NCI-H2196 treated with DMSO at 0.1 percent for 48 hours (cell line): ENCODE measurements at regions not wholly inside any gene's neighbourhood (a gene's known extent, or its start where the extent isn't known, plus 50 kb on each side); places are given as distances from the start of the nearest gene placed in this dataset.

Experiments used
- DNase-seq: peaks from one replicate; lab custom pipeline; 2025; ENCODE audit not compliant: unreplicated experiment; lab: John Stamatoyannopoulos, UW

DNA sequence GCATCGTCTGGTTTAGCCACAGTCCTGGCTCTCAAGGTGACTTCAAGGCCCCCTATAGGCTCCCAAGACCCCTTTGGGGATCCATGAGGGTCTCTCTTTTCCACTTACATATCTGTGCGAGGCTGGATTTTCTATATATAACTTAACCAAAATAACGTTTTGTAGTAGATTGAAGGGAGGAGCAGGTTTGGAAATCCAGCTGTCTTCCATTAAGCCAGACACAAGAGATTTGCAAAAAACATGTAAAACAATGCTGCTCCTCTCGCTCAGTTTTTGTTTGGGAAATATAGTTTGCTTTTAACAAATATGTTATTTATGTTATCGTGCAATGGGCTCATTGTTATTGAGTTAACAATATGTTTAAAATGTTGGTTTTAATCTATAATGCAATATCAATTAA is 811.2 kb downstream of the TYW1 start:
- no peak for DNase-seq

GRCh38 chr7:67809586-67809985 is 813.0 kb downstream of the TYW1 start:
- no peak for DNase-seq

- DNase-seq = no peak
Measured at GRCh38 chr7:67813621-67814292, 817.1 kb downstream of the TYW1 start.

DNA sequence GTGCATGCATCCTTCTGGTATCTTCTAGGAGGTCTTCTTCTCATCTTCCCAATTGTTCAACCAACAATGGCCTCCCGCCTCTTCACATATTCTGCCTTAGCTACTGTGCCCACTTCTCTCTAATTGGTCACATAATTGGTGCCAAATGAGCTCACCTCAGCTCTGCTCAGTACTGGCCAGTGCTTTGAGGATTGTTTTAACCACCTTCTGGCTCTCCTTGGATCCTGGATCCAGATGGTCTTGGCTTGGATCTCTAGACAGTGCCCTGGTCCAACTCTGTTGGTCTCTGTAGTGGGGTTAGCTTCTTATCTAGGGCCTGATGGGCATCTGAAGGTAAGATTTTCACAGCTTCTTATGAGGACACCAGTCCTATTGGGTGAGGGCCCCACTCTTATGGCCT is 820.8 kb downstream of the TYW1 start:
- no peak for DNase-seq

- no peak for DNase-seq
Measured at GRCh38 chr7:67821116-67821515, 824.5 kb downstream of the TYW1 start.

GRCh38 chr7:67823345-67823744 is 826.7 kb downstream of the TYW1 start:
- no peak for DNase-seq

DNA sequence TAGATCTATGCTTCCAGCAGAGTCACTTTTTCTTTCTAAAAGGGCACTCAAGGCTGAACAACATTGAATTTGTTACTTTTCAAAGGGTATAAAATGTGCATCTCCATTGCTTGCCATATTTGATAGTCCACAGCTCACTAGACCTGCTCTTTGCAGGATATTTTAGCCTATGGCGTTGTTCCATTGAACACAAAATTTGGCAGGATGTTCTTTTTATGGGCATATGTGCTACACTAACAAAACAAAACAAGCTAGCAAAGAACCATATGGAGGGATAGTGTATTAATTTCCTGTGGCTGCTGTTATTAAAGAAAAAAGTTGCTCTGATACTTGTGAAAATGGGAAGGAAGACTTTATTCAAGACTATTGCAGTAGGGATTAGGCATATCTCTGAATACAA is 828.7 kb downstream of the TYW1 start:
- no peak for DNase-seq

DNA sequence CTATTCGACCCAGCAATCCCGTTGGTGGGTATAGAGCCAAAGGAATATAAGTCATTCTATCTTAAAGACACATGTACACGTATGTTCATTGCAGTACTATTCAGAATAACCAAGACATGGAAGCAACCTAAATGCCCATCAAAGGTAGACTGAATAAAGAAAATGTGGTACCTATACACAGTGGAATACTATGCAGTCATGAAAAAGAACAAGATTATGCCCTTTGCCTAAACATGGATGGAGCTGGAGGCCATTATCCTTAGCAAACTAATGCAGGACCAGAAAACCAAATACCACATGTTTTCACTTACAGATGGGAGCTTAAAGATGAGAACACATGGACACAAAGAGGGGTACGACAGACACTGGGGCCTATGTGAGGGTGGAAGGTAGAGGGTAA is 845.3 kb downstream of the TYW1 start:
- no peak for DNase-seq

DNA sequence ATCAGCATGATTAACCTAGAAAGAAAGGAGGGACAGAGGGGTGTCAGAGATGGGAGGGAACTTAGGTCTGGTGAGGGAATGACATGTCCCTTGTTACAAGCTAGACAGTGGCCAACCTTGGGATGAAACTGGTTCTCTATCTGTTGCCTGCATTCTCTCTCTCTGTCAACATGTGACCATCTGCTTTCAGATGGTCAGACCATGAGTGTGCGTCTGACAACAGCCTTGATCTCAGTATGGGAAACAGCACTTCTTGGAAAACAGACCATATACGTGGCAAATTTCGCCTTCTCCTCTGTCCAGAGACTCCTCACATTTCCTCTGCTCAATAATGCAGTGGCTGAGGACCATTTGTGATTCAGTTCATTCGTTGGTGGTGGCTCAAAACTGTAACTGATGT is 845.9 kb downstream of the TYW1 start:
- DNase-seq = no peak

GRCh38 chr7:67843001-67843565 is 846.5 kb downstream of the TYW1 start:
- no peak for DNase-seq

DNA sequence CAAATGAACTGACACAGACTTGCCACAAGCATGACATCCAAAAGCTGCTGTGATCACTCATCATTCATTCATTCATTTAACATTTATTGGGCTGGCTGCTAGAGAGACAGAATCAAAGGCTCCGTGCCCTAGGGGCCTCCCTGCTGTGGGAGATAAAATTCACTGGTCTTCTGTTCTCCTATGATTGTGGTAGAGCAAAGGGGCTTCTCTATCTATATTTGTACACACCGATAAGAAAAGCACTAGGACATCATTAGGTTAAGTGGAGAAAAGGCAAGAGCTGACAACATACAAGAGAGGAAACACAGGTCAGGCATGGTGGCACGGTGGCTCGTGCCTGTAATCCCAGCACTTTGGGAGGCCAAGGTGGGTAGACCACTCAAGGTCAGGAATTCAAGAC is 847.0 kb downstream of the TYW1 start:
- DNase-seq = no peak

- no peak for DNase-seq
Measured at GRCh38 chr7:67847092-67847787, 850.6 kb downstream of the TYW1 start.

DNA sequence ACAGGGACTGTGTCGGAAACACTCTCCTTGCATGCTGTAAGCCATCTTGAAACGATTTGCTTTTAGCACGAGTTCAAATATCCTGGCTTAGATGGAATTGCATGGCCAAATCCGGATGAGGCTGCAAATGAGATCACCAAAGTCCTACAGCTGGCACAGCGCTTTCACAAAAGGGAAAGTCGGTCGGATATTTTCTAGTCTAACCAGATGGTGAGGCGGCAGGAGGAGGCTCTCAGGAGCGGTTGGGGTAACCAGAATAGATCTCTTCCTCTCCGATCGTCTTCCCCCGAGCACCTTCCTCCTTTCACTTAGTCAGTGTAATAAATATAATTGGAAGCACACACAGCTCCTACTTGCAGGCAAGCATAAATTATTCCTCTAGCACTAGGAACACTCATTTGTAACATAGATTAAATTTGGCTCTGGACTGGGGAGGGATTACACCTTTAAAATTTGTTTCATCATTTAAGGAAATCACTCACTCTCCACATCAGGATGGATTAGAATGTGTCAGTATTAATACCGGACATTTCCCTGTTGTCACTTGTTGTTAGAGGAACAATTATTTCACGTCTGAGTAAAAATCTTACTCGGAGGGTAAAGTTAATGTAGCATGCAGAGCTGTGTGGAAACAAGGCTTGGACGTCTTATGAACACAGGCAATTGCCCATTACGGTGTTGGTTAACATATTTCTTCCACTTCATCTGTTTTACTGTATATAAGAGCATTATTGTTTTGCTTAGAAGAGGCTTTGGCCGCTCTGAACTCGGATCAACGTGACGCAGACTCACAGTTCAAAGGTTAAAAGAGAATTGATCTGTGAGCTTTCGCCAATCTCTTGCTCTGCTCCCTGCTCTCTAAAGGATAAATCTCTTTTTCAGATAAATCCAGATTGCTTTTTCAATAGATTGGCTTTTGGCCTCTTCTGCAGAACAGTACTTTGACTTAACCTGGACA is 857.9 kb downstream of the TYW1 start:
- DNase-seq = no peak

DNA sequence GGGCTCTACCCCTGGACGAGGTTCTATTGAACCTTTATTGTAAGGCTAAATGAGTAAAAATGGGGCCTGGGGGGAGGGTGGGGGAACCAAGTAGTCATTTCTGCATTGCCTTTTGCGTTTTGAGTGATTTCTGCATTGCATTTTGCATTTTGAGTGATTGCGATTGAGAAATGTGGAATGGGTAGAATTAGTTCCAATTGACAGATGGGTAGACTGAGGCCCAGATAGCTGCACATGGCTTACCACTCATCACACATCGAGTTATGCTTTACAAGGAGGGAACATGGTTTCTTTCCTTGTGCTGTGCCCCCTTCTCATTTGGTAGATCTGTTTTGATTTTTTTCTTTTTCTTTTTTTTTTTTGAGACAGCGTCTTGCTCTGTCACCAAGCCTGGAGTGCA is 858.7 kb downstream of the TYW1 start:
- DNase-seq = no peak

DNA sequence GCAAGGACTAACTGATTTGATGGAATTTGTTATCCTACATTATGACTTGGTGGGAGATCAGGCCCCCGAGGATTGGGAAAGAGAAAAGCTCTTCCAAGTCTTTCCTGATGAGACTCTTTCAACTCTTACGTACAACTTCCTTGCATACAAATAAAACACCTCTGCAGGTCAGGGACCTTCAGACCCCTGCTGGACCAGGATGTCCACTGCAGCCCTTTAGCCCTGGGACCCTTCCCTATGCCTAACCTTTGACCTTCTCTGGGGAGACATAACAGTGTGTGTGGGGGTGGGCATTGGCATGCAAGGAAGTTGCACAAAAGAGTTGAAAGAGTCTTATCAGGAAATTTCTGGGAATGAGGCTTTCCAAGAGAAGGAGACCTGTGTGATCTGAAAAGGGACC is 859.4 kb downstream of the TYW1 start:
- no peak for DNase-seq

DNA sequence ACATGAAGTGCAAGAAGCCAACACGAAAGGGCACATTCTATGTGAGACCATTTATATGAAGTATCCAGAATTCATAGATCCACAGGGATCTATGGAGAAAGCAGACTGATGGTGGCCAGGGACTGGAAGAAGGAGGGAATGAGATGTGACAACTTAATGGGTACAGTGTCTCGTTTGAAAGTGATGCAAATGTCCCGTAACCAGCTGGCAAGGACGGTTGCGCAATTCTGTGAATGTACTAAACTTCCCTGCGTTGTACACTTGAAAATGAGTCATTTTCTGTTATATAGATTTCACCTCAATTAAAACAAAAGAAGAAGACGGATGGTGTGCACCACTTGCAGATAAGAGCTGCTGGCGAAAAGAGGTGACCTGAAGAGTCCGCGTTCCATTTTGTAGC is 861.1 kb downstream of the TYW1 start:
- DNase-seq = no peak

DNA sequence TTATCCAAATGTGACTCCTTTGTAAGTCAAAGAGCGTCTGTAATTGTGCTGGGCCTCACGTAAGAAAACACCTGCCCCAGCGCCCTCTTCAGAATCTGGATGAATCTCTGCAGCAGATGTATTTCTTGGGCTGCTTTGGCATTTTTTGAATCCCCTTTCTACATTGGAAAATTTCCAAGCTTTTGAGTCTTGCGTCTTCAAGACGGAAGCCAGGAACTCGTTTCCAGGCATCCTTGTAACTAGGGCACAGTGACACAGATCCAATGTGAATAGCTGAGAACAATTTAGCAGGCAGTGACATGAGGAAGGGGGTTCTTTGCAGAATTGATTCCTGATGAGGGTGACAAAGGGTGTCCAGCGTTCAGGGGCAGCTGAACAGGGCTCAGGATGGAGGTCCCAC is 862.3 kb downstream of the TYW1 start:
- no peak for DNase-seq

DNA sequence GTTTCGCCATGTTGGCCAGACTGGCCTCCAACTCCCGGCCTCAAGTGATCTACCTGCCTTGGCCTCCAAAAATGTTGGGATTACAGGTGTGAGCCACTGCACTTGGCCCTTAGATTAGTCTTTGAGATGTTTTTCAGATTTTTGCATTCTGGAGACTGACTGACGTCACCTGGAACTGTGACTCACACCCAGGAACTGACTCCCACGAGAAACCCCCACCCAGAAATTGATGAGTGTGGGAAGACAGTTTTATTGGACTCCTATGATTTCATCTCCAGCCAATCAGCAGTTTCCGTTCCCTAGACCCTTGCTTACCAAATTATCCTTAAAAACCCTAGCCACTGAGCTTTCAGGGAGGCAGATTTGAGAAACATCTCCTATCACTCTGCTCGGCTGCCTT is 867.3 kb downstream of the TYW1 start:
- no peak for DNase-seq

DNA sequence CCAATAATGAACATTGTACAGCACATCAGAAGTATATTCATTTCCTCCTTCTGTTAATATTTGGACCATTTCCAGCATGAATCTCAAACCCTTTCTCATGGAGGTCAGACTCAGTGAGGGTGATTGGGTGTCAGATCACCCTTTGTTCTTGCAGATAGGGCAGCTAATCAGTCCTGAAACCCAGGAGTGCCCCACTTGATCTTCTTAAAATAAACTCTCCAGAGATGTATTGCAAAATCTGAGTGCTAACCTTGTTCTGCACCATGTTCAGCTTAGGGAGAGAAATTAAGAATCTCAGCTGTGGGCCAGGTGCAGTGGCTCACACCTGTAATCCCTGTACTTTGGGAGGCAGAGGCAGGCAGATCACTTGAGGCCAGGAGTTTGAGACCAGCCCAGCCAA is 869.4 kb downstream of the TYW1 start:
- no peak for DNase-seq

DNA sequence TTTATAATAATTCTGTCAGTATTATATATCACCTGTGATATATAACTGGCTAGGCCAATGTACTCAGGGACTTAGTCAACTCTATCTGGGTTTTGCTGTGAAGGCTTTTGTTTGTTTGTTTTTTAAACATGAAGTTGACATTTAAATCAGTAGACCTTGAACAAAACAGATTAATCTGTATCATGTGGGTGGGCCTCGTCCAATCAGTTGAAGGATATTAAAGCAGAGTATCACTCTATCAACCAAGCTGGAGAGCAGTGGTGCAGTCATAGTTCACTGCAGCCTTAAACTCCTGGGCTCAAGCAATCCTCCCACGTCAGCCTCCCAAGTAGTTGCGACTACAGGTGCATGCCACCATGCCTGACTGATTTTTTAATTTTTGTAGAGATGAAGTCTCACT is 870.2 kb downstream of the TYW1 start:
- DNase-seq = no peak

DNA sequence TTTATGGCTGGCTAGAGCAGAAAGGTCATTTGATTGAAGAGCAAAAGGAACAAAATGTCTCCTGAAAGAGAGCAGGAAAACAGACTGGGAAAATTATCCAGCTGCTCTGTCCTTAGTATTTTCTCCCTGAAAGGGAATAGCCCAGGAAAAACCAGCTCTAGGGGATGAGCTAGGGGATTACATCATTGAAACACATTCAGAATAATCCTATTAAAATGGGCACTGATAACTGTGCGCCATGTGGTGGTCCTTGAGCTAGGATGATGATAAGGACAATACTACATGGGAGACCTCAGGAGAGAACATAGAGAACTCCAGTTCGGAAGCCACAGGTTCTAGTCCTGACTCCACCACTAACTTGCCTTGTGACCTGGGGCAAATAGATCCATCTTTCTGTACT is 873.8 kb downstream of the TYW1 start:
- DNase-seq = no peak

DNA sequence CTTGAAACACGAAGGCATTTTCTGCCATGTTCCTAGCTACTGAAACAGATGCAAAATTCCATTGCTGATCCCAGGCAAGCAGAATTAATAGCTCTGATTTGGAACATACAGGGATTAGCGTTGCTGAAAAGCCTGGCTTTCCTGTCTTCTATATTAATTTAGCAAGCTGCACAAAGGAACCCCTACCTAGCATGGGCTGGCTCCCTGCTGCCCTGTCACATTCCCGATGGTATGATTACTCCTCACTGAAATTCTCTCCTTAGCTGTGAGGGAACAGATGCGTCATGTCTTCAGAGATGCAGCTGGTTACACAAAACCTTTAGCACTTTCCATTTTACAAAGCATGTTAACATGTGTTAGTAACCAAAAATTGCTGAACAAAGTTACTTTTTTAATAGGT is 878.9 kb downstream of the TYW1 start:
- no peak for DNase-seq
